NB4 (cell line): ENCODE measurements at regions not wholly inside any gene's neighbourhood (a gene's known extent, or its start where the extent isn't known, plus 50 kb on each side); places are given as distances from the start of the nearest gene placed in this dataset.

ENCODE experiments used
- DNase-seq: peaks from one replicate; pipeline ENCODE4 v3.0.0; 2010; ENCODE audit warnings: low read depth
- H3K4me3 ChIP-seq: one replicate; pipeline ENCODE4 v1.5.1; 2011; ENCODE audit warnings: mild to moderate bottlenecking, low read depth, low read length, moderate library complexity
- MYC ChIP-seq: IDR thresholded peaks from 2 replicates; pipeline ENCODE4 v1.6.1; 2011; ENCODE audit warnings: low read depth, low read length
- POLR2A ChIP-seq: IDR thresholded peaks from 2 replicates; pipeline ENCODE4 v1.6.1; 2011; ENCODE audit warnings: mild to moderate bottlenecking; ENCODE audit not compliant: insufficient read length; ENCODE audit errors: extremely low read depth
- TF ChIP-seq, protein P1 (sequence below): IDR thresholded peaks from 2 replicates; pipeline ENCODE4 v1.6.1; 2011; ENCODE audit warnings: low read depth, low read length
- TF ChIP-seq, protein P2 (sequence below): IDR thresholded peaks from one replicate; pipeline ENCODE4 v1.5.1; 2012; ENCODE audit warnings: low read depth, low read length

DNA sequence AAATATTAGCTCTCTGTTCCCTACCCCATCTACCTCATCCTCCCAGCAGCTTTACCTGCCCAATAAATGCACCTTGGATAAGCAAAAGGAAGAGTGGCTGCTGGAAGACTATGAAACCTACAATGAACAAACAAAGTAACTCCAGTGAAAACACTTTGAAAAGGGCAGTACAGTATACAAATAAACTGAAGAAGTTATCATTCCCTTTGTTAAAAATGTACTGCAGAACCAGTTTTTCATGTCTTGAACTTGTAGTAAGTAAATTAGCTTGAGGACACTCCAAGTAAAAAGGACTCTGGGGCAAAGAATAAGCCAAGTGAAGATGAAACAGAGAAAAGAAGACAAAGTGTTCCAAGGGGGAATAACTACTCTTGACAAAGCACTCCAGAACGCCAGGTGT is 457.1 kb downstream of the DTWD2 start:
- no peak for DNase-seq
- no peak overlapping the region for H3K4me3 ChIP-seq
- TF ChIP-seq, protein P1, sequence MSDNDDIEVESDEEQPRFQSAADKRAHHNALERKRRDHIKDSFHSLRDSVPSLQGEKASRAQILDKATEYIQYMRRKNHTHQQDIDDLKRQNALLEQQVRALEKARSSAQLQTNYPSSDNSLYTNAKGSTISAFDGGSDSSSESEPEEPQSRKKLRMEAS, result no peak
- TF ChIP-seq, protein P2, sequence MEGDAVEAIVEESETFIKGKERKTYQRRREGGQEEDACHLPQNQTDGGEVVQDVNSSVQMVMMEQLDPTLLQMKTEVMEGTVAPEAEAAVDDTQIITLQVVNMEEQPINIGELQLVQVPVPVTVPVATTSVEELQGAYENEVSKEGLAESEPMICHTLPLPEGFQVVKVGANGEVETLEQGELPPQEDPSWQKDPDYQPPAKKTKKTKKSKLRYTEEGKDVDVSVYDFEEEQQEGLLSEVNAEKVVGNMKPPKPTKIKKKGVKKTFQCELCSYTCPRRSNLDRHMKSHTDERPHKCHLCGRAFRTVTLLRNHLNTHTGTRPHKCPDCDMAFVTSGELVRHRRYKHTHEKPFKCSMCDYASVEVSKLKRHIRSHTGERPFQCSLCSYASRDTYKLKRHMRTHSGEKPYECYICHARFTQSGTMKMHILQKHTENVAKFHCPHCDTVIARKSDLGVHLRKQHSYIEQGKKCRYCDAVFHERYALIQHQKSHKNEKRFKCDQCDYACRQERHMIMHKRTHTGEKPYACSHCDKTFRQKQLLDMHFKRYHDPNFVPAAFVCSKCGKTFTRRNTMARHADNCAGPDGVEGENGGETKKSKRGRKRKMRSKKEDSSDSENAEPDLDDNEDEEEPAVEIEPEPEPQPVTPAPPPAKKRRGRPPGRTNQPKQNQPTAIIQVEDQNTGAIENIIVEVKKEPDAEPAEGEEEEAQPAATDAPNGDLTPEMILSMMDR, result no peak
- TF ChIP-seq MYC (no peak), POLR2A (no peak)

DNA sequence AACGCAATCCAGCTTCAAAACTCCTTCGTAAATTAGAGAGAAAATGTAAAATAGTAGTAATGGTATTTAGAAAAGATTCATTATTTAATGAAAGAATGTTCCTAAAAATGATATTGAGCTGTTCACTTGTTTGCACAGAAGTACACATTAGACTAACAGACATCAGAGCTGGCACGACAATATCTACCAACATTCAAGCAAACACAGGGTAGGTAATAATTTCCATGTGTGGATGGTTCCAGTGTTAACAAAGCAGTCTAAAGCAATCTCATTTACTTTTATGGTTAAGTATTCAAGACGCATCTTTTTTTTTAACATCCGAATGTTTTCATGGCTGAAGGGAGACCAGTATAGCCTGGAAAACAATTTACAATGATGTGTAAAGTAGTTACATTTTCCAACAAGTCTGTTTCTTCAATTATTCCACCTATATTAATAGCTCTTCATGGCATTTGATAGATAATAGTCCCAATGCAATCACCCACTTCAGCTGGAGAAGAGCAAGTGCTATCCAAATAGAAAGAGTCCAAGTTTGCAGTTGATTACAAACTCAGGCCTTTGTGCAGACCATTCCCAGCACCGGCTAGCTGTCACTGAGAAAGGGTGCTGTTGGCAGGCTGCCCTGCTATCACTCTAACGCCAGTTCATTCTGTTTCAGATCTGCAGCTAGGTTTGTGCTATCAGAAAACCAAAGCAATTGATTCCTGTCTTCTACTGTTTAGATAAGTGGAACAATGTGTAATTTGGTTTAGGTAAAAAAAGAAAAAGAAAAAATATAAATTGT is 458.8 kb downstream of the DTWD2 start:
- no peak for DNase-seq
- H3K4me3 ChIP-seq, result no peak overlapping the region
- TF ChIP-seq, protein P2, result no peak
- TF ChIP-seq, protein P1, result no peak
- TF ChIP-seq MYC, result no peak
- TF ChIP-seq POLR2A, result no peak

DNA sequence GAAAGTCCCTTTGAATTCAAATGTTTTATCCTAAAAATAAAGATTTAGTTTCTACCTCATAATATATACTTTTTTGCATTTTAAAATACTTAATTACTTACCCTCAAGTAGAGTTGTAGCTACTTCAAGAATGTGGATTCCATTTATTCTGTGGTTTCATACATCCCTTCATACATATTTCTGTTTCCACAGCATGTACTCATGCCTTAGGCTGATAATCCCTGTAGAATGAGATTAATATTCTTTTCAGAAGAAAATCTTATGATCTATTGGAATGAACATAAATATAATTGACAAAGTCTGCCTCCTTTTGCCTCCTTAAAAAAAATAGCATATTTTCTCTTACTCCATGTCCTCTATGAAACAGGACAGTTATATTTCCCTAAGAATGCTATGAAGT is 465.7 kb downstream of the DTWD2 start:
- no peak overlapping the region for H3K4me3 ChIP-seq
- DNase-seq, result no peak
- TF ChIP-seq, protein P2, result no peak
- no peak for TF ChIP-seq MYC
- TF ChIP-seq, protein P1, result no peak
- TF ChIP-seq POLR2A, result no peak

DNA sequence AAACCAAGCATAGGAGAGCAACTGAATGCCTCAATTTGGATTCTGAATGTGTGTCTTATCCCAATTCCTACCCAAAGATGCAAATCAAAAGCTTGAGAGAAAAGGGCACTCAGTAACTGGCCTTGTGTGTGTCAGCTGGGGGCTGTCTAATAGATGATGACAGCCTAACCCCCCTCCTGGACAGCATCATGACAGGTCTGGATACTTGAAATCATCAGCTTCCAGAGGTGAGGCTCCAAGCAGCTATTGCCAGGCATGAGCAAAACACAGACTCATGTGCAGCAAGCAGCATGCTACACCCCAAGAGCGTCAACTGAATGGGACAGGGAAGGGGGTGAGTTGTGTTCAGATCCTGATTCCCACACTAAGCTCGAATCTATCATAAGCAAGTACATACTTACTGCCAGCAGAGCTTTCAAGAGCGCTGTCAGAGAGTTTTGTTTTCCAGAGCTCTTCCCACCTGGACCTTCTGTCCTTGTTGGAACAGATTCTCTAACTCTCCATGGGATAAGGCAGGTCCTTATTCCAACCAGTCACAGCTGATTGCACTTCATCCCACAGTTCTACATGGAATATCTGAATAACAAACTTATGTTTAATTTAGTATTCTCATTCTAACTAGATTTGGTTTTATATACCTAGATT is 467.5 kb downstream of the DTWD2 start:
- no peak for DNase-seq
- TF ChIP-seq POLR2A, result no peak
- TF ChIP-seq, protein P2, result no peak
- TF ChIP-seq MYC, result no peak
- TF ChIP-seq, protein P1, result no peak

DNA sequence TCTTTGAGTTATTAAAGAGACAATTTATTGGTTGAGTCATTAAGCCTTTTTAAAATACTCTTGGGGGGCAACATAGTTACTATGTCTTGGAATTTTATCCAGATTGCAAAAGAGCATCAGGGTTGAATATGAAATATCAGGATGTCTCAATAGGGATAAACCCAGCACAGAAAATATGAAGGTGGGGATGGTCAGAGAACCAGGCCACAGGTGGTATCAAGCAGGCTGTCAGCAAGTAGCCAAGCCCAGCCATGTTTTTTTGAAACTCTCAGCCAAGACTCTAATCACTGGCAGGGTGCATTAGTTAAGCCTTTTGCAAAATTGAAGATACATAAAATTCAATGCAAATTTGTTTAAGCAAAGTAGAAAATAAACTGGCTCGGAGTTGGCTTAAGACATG is 468.9 kb downstream of the DTWD2 start:
- no peak for DNase-seq
- TF ChIP-seq, protein P1, result no peak
- TF ChIP-seq POLR2A, result no peak
- TF ChIP-seq, protein P2, result no peak
- no peak for TF ChIP-seq MYC
- no peak overlapping the region for H3K4me3 ChIP-seq

More for the DNA sequence above, 467.5 kb downstream of the DTWD2 start:
- no peak overlapping the region for H3K4me3 ChIP-seq
